B cell (primary cell): ENCODE measurements at regions not wholly inside any gene's neighbourhood (a gene's known extent, or its start where the extent isn't known, plus 50 kb on each side); places are given as distances from the start of the nearest gene placed in this dataset.

Experiments used
- ATAC-seq: fragments of 200-7000 bp; cut with Tn5 transposase; one replicate; pipeline ENCODE4 v1.10.0; 2021; ENCODE audit warnings: low read depth, mild to moderate bottlenecking, moderate number of reproducible peaks, moderate library complexity
- CTCF ChIA-PET: fragments of 350-600 bp; sonication (Branson Sonifier 250); formaldehyde crosslinking; loops from one replicate; lab custom pipeline; 2021; ENCODE audit warnings: antibody characterized with exemption, inconsistent platforms; lab: Charles Lee
- POLR2A ChIA-PET: fragments of 350-600 bp; sonication (Branson Sonifier 250); formaldehyde crosslinking; loops from one replicate; lab custom pipeline; 2021; ENCODE audit warnings: antibody characterized with exemption; lab: Charles Lee
- DNase-seq: peaks from one replicate; pipeline ENCODE4 v3.0.0; 2013
- H2AFZ ChIP-seq: 2 replicates; pipeline ENCODE4 v1.6.1; 2012; ENCODE audit warnings: mild to moderate bottlenecking, low read depth, low read length; ENCODE audit not compliant: insufficient read depth, poor library complexity, severe bottlenecking
- H3K27ac ChIP-seq, 2 donors: 1 replicate in 1 of 2; 2 replicates in 1 of 2; pipeline ENCODE4 v1.5.1; 2012 to 2013; ENCODE audit warnings: low read length in 2 of 2, mild to moderate bottlenecking in 2 of 2, moderate library complexity in 1 of 2
- H3K27me3 ChIP-seq, 4 experiments: fragments of 200-600 bp in 1 of 4; sonication (generic) in 1 of 4; replicated peaks in 1 of 4; 1 replicate in 2 of 4; 2 replicates in 2 of 4; pipeline versions ENCODE4 v1.6.1 to v1.7.0; 2013 to 2016; ENCODE audit warnings: low read length in 3 of 4, mild to moderate bottlenecking in 2 of 4, mixed read lengths in 1 of 4, moderate library complexity in 1 of 4; ENCODE audit not compliant: insufficient read depth in 4 of 4, control insufficient read depth in 3 of 4; ENCODE audit errors: control extremely low read depth in 1 of 4
- H3K36me3 ChIP-seq, 2 experiments: replicated peaks in 1 of 2; 1 replicate in 1 of 2; 2 replicates in 1 of 2; pipeline versions ENCODE4 v1.6.1 to v1.7.1; 2013; ENCODE audit warnings: low read length in 1 of 2; ENCODE audit not compliant: insufficient read depth in 2 of 2, control insufficient read depth in 1 of 2; ENCODE audit errors: control extremely low read depth in 1 of 2, extremely low read depth in 1 of 2
- H3K4me1 ChIP-seq, 2 donors: fragments of 200-600 bp in 1 of 2; sonication (generic) in 1 of 2; 1 replicate in 1 of 2; 2 replicates in 1 of 2; pipeline versions ENCODE4 v1.5.1 to v1.6.1; 2013 to 2017; ENCODE audit warnings: low read length in 2 of 2; ENCODE audit not compliant: control insufficient read depth in 2 of 2, insufficient read depth in 2 of 2
- H3K4me2 ChIP-seq: replicated peaks from 2 replicates; pipeline ENCODE3; 2012; ENCODE audit warnings: mild to moderate bottlenecking, low read depth, low read length; ENCODE audit not compliant: poor library complexity, severe bottlenecking
- H3K4me3 ChIP-seq, 5 experiments: fragments of 200-600 bp in 1 of 5; sonication (generic) in 1 of 5; 1 replicate in 3 of 5; 2 replicates in 2 of 5; pipeline versions ENCODE4 v1.5.1 to v1.7.0; 2011 to 2016; ENCODE audit warnings: low read length in 4 of 5, mild to moderate bottlenecking in 4 of 5, low read depth in 2 of 5, control low read depth in 1 of 5, moderate library complexity in 1 of 5; ENCODE audit not compliant: insufficient read depth in 1 of 5; ENCODE audit errors: control extremely low read depth in 1 of 5, extremely low read depth in 1 of 5
- H3K79me2 ChIP-seq: fragments of 200-600 bp; sonication (generic); one replicate; pipeline ENCODE4 v1.6.0; 2016; ENCODE audit warnings: low read length; ENCODE audit not compliant: control insufficient read depth, insufficient read depth
- H3K9ac ChIP-seq: fragments of 200-600 bp; sonication (generic); 2 replicates; pipeline ENCODE4 v1.6.1; 2017; ENCODE audit warnings: mild to moderate bottlenecking, low read length, moderate library complexity
- H3K9me3 ChIP-seq, 3 donors: one replicate each; pipeline versions ENCODE4 v1.6.1 to v1.7.1; 2013; ENCODE audit warnings: low read length in 2 of 3; ENCODE audit not compliant: control insufficient read depth in 2 of 3, insufficient read depth in 1 of 3; ENCODE audit errors: control extremely low read depth in 1 of 3
- H4K20me1 ChIP-seq: 2 replicates; pipeline ENCODE4 v1.6.0; 2012; ENCODE audit warnings: mild to moderate bottlenecking, low read length; ENCODE audit not compliant: insufficient read depth, control insufficient read depth, poor library complexity, severe bottlenecking
- H3K27ac Mint-ChIP-seq: one replicate; pipeline ENCODE4 v1.8.0; 2021; ENCODE audit warnings: mixed read lengths
- H3K27me3 Mint-ChIP-seq: one replicate; pipeline ENCODE4 v1.8.0; 2021; ENCODE audit warnings: mixed read lengths
- H3K4me1 Mint-ChIP-seq: one replicate; pipeline ENCODE4 v1.8.0; 2021; ENCODE audit warnings: mixed read lengths
- H3K4me3 Mint-ChIP-seq: one replicate; pipeline ENCODE4 v1.8.0; 2021; ENCODE audit warnings: mixed read lengths
- H3K9me3 Mint-ChIP-seq: one replicate; pipeline ENCODE4 v1.8.0; 2022; ENCODE audit warnings: mixed read lengths; ENCODE audit not compliant: insufficient read depth
- CTCF ChIP-seq: fragments of 200-600 bp; IDR thresholded peaks from one replicate; pipeline ENCODE4 v1.8.0; 2022; ENCODE audit warnings: antibody characterized with exemption, mild to moderate bottlenecking
- EZH2 ChIP-seq: IDR thresholded peaks from 2 replicates; pipeline ENCODE4 v1.6.1; 2012; ENCODE audit warnings: borderline replicate concordance, low read depth, mild to moderate bottlenecking, moderate library complexity, low read length; ENCODE audit not compliant: insufficient read depth, poor library complexity, severe bottlenecking
- WGBS: methylation state at CpG from one replicate; pipeline ENCODE4 v1.1.5; 2013; ENCODE audit warnings: missing lambda C conversion rate; ENCODE audit not compliant: insufficient coverage; 5-methylcytosine and 5-hydroxymethylcytosine counted together
- intact Hi-C: fragments of 100-400 bp; cut with micrococcal nuclease; formaldehyde crosslinking; loops from one replicate; pipeline ENCODE4 v1.10.0; 2022

DNA sequence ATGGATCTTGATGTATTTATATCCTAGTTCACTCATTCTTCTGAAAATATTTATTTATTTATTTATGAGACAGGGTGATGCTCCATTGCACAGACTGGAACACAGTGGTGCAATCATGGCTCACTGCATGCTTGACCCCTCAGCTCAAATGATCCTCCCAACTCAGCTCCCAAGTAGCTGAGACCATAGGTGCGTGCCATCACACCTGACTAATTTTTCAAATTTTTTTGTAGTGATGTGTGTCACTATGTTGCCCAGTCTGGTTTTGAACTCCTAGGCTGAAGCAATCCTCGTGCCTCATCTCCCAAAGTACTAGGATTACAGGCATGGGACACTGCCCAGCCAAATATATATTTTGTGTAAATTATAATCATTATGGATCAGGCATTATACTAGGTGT is 595.6 kb upstream of the ATP2B1 start:
- Histone ChIP-seq H3K9me3 (no peaks in the 10 kb centered on the region), H3K27ac (no peak overlapping the region), H3K79me2 (no peaks in the 10 kb centered on the region), H3K9ac (no peak overlapping the region), H3K4me2 (no peak overlapping the region), H3K36me3 (no peaks in the 10 kb centered on the region), H4K20me1 (no peaks in the 10 kb centered on the region), H3K4me1 (peaks cover 0 to 5% of the 10 kb centered on the region in 2 donors), H3K4me3 (no peak overlapping the region), H2AFZ (no peak overlapping the region), H3K27me3 (peaks cover 0 to 3% (median 0%) of the 10 kb centered on the region in 4 experiments)
- Mint-ChIP-seq H3K27me3 (peaks cover 8% of the 10 kb centered on the region), H3K27ac (no peak overlapping the region), H3K4me3 (no peak overlapping the region), H3K4me1 (peaks cover 3% of the 10 kb centered on the region), H3K9me3 (no peaks in the 10 kb centered on the region)
- no peak for DNase-seq
- WGBS = no CpG with 5 or more reads among the region's 2 CpGs
- ChIA-PET POLR2A (no interaction called here), CTCF (no interaction called here)
- TF ChIP-seq EZH2 (no peak), CTCF (no peak)
- ATAC-seq = no peak
- intact Hi-C loops = no loop called here

DNA sequence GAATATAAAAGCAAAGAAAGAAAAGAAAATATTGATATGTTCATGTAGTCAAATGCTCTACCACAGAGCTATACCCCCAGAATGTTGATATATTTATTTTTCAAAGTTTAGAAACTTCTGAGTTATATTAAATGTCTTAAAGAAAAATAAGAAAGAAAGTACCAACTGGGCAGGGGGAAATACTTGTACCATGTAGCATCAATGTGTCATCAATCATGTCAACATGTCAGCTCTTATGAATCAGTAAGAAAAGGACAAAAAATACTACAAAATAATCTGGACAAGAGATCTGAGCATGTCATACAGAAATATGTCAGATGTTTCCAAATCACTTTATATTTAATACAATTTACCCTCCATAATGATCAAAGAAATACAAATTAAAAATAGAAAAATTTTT is 595.1 kb upstream of the ATP2B1 start:
- Mint-ChIP-seq H3K27ac (no peak overlapping the region), H3K4me1 (peaks cover 4% of the 10 kb centered on the region), H3K4me3 (no peak overlapping the region), H3K27me3 (peaks cover 9% of the 10 kb centered on the region), H3K9me3 (no peaks in the 10 kb centered on the region)
- intact Hi-C loops = no loop called here
- ATAC-seq (no peak), DNase-seq (no peak)
- H3K9me3 ChIP-seq = no peaks in the 10 kb centered on the region
- CTCF ChIA-PET = no interaction called here
- no peaks in the 10 kb centered on the region for H4K20me1 ChIP-seq
- H3K4me3 ChIP-seq = no peak overlapping the region
- POLR2A ChIA-PET = no interaction called here
- H3K36me3 ChIP-seq = no peaks in the 10 kb centered on the region
- H3K27ac ChIP-seq = no peak overlapping the region
- peaks cover under 1 to 9% of the 10 kb centered on the region in 2 donors for H3K4me1 ChIP-seq
- no peak overlapping the region for H3K9ac ChIP-seq
- no peak overlapping the region for H2AFZ ChIP-seq
- no peak overlapping the region for H3K4me2 ChIP-seq
- H3K79me2 ChIP-seq = no peaks in the 10 kb centered on the region
- TF ChIP-seq EZH2 = no peak
- peaks cover 0 to 3% (median 0%) of the 10 kb centered on the region in 4 experiments for H3K27me3 ChIP-seq
